GM06990 (cell line): ENCODE measurements at regions not wholly inside any gene's neighbourhood (a gene's known extent, or its start where the extent isn't known, plus 50 kb on each side); places are given as distances from the start of the nearest gene placed in this dataset.
"Not testable (repeated sequence)": the region's sequence is repeated elsewhere in the genome, so short reads cannot be mapped to it uniquely, and the experiment has no call there.

Source experiments
- DNase-seq: peaks from one replicate; pipeline ENCODE4 v3.0.0-alpha.2; 2011; ENCODE audit not compliant: insufficient read length; ENCODE audit errors: extremely low read depth
- H3K27me3 ChIP-seq: replicated peaks from 2 replicates; pipeline ENCODE4 v1.6.0; 2011; ENCODE audit warnings: low read length; ENCODE audit not compliant: control insufficient read depth, insufficient read depth
- H3K36me3 ChIP-seq: 2 replicates; pipeline ENCODE4 v1.5.1; 2011; ENCODE audit warnings: low read length; ENCODE audit not compliant: control insufficient read depth, insufficient read depth
- H3K4me3 ChIP-seq: replicated peaks from 2 replicates; pipeline ENCODE4 v1.5.1; 2011; ENCODE audit warnings: low read depth, mild to moderate bottlenecking, control low read depth, low read length
- TF ChIP-seq, protein P1 (sequence below): IDR thresholded peaks from 2 replicates; pipeline ENCODE4 v1.5.1; 2011; ENCODE audit warnings: low read length, control low read depth, mild to moderate bottlenecking, inconsistent platforms; ENCODE audit not compliant: insufficient read depth, poor library complexity, severe bottlenecking

DNA sequence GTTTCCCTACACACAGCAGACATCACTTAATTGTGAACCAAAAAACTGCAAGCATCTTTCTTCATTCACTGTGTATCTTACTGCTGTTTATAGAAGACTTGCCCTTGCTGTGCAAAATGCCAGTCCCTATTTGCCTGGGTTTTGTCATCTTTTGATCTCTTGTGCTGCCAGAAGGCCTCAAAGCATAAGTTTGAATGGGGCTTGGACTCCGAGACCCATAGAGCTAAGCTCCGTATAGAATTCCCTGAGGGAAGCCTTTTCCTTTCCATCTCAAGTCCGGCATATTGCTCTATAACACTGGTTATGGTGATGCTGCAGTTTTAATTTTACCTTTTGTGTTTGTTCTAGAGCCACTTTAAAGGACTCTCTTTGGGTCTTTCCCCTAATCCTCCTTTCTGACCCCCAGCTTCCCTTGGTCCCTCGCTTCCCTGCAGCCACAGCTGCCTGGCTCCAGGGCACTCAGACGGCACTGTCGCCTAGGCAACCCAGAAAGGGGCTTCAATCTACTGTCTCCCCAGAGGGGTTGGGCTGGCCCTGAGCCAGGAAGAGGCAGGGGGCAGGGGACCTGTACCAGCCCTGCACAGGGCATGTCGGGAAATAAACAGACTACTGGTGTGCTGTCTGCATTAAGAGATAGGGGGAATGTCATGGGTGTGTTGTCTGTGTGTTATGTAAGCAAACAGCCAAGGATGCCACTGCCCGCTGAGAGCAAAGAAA lies 73.4 kb upstream of the MELK start:
- H3K36me3 ChIP-seq: no peaks in the 10 kb centered on the region
- no peak for DNase-seq

DNA sequence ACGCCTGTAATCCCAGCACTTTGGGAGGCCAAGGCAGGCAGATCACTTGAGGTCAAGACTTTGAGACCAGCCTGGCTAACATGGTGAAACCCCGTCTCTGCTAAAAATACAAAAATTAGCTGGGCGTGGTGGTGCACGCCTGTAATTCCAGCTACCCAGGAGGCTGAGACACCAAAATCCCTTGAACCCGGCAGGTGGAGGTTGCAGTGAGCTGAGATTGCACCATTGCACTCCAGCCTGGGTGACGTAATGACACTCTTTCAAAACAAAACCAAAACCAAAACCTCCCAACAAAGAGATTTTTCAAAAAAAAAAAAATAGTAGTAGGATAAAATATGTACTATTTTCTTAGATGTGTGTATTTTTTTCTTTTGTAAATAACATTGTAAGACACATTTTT lies 79.1 kb upstream of the MELK start:
- H3K27me3 ChIP-seq, DNase-seq, H3K4me3 ChIP-seq, H3K36me3 ChIP-seq: not testable (repeated sequence)

More for the DNA sequence above, 73.4 kb upstream of the MELK start:
- H3K27me3 ChIP-seq: no peaks in the 10 kb centered on the region
- TF ChIP-seq, protein P1, sequence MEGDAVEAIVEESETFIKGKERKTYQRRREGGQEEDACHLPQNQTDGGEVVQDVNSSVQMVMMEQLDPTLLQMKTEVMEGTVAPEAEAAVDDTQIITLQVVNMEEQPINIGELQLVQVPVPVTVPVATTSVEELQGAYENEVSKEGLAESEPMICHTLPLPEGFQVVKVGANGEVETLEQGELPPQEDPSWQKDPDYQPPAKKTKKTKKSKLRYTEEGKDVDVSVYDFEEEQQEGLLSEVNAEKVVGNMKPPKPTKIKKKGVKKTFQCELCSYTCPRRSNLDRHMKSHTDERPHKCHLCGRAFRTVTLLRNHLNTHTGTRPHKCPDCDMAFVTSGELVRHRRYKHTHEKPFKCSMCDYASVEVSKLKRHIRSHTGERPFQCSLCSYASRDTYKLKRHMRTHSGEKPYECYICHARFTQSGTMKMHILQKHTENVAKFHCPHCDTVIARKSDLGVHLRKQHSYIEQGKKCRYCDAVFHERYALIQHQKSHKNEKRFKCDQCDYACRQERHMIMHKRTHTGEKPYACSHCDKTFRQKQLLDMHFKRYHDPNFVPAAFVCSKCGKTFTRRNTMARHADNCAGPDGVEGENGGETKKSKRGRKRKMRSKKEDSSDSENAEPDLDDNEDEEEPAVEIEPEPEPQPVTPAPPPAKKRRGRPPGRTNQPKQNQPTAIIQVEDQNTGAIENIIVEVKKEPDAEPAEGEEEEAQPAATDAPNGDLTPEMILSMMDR: no peak
- H3K4me3 ChIP-seq: no peak overlapping the region

DNA sequence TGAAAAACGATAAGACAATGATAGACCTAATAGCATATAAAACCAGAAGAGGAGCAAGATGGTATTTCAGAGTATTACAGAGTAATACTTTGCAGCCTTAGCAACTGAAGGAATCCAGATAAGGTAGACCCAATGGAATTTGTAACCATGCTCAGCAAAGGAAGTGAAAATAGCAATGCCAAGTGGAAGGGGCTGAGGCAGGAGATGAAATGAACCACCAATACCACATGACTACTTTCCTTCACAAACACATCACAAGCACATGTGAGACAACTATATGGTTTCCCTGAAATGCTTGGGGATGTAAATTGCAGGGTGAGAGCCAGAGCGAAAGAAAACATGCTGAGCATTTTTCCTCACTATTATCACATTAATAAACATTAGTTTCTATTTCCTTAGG lies 79.8 kb upstream of the MELK start:
- no peaks in the 10 kb centered on the region for H3K27me3 ChIP-seq
- DNase-seq: no peak
- TF ChIP-seq, protein P1: no peak
- no peaks in the 10 kb centered on the region for H3K36me3 ChIP-seq
- H3K4me3 ChIP-seq: no peak overlapping the region

- Histone ChIP-seq H3K4me3 (no peak overlapping the region), H3K27me3 (no peaks in the 10 kb centered on the region), H3K36me3 (no peaks in the 10 kb centered on the region)
- TF ChIP-seq, protein P1: no peak
- DNase-seq: no peak
Observed at GRCh38 chr9:36489453-36489852, 83.2 kb upstream of the MELK start.

- Histone ChIP-seq H3K4me3 (peak overlapping the region; percentile 56), H3K27me3 (no peaks in the 10 kb centered on the region), H3K36me3 (no peaks in the 10 kb centered on the region)
- TF ChIP-seq, protein P1: no peak
- DNase-seq: no peak
Observed at GRCh38 chr9:36488389-36488756, 84.3 kb upstream of the MELK start.

DNA sequence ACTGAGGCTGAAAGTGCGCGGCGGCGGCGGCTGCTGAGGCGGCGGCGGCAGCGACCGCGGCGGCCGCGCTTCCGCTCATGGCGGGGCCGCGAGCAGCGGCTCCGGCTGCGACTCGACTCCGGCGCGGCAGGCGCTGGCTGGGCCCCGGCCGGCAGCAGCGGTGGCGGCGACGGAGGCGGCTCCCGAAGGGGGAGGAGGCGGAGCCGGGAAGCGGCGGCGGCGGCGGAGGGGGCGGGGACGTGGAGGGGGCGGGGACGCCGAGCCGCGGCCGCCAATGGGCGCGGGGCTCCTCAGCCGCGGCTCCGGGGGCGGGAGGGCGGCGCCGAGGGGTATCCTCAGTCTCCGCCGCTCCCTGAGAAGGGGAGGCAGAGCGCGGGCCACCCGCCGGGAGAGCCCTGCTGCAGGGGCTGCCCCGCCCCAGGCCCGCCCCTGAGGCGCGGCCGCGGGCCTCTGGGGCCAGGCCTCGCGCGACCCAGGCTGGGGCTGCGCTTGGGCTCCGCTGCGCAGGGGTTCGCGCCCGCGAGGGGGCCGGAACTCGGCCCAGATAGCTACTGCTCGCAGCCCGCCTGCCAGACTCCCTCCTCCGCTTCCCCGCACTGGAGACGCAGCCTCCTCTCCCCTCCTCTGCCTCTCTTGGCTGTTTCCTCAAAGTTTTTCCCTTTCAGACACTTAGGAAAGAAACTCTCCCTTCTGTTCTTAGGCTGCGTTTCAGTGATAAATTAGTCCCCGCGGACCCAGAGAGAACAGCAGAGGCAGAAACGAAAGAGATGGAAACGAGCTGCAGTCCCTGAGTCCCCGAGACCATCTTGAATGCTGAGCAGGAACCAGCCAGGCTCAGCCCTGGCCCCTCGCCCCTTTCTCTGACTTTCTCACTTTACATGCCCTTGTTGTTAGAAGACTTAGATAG lies 85.0 kb upstream of the MELK start:
- TF ChIP-seq, protein P1: no peak
- peak; percentile 97 for DNase-seq
- peak overlapping the region; percentile 92 for H3K4me3 ChIP-seq

More for the DNA sequence above, 85.0 kb upstream of the MELK start:
- H3K36me3 ChIP-seq: no peaks in the 10 kb centered on the region
- H3K27me3 ChIP-seq: no peaks in the 10 kb centered on the region
